ENCODE measurements at regions not wholly inside any gene's neighbourhood (a gene's known extent, or its start where the extent isn't known, plus 50 kb on each side); places are given as distances from the start of the nearest gene placed in this dataset.

- DNase-seq = no peak
Measured at GRCh38 chr4:53682908-53683307, 91.6 kb upstream of the LNX1 start.

- DNase-seq = no peak
Measured at GRCh38 chr4:53682196-53682595, 90.9 kb upstream of the LNX1 start.

GRCh38 chr4:53680598-53680997, 89.3 kb upstream of the LNX1 start:
- DNase-seq = no peak

DNA sequence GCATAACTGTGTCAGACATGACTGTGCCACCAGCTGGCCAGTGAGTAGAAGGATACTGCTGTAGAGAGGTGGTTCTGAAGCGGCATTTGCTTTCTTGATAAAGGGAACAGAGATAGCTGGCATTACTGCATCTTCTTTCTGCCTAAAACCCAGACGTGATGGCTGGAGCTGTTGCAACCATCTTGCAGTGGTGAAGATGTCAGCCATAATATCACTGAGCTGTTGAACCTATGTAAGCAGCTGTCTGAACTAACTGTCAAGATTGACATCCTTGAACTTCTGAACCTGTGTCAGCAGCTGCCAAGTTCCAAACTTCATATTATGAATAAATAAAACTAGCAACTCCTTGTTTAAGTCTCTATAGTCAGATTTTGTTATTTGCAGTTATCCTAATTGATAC, 88.9 kb upstream of the LNX1 start:
- DNase-seq = no peak

- peak in 1 of 2 donors; percentile 39 for DNase-seq
Measured at GRCh38 chr4:53676402-53676871, 85.2 kb upstream of the LNX1 start.

DNA sequence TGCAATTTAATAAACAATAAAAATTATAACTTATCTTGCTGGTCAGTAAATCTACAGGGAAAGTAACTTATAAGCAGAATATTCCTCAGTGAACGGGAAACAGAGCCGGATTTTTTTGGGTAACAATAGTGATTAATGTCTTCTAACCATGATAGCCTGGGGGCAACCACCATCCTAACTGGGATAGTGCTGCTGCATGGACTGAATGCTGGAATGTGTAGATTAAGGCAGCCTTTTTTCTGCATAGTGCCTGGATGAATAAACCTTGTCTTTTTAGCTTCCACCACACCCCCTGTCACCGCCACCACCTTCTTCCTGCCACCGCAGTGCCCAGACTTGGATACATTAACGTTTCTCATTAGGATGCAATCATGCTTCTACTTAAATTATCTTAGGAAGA, 83.6 kb upstream of the LNX1 start:
- no peak for DNase-seq

DNA sequence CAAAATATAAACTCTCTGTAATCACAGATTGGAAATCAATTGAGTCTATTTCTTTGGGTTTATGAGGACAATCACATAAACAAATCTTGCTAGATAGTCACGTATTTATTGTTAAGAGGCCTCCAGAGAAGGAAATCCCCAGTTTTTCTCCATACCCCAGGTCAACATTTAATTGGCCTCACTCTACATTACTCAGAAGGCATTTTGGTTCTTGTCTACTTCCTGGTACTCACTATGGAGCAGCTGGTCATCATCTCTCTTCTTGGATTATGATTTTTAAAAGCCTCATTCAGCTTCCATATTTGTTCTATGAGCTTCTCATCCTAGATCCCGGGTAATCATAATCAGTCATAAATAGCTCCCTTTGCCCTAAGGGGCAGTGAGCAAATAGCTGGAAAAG, 81.6 kb upstream of the LNX1 start:
- DNase-seq = no peak

DNA sequence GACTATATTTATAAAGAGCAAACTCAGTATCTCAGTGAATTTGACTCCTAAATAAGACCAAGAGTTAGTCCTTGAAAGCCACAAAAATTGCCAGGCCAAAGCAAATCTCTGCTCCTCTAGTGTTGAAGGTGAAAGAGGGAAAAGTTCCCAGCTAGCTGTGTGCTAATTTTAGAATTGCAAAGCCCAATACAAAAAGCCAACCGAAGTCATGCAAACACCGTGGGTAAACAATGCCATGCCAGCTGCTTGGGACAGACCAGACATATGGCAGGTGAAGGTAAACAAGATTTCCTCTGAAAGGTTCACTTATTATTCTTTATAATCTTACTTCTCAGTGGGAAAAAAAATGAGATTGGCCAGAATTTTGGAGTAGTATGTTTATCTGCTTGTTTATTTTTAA, 80.5 kb upstream of the LNX1 start:
- no peak for DNase-seq

- DNase-seq = no peak
Measured at GRCh38 chr4:53659737-53660136, 68.5 kb upstream of the LNX1 start.

DNA sequence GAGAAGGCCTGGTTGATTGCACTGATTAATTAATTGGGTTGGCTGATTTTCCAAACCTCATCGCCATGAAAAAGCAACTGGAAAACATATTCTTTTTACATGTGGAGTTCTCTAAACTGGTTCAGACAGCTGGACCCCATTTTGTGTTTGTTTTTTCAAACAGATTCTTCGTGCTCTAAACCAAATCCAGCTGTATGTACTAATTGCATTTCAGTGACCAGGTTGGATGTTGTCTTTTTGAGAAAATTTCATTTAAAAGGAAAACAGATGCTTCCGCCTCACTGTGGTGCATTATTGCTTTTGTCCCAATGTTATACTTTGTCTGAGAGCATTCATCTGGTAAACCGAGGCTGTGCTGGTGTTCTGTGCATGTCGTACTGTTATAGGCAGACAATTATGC, 67.8 kb upstream of the LNX1 start:
- DNase-seq = no peak

GRCh38 chr4:53658029-53658428, 66.7 kb upstream of the LNX1 start:
- DNase-seq = no peak

GRCh38 chr4:53656421-53656981, 65.2 kb upstream of the LNX1 start:
- no peak for DNase-seq

DNA sequence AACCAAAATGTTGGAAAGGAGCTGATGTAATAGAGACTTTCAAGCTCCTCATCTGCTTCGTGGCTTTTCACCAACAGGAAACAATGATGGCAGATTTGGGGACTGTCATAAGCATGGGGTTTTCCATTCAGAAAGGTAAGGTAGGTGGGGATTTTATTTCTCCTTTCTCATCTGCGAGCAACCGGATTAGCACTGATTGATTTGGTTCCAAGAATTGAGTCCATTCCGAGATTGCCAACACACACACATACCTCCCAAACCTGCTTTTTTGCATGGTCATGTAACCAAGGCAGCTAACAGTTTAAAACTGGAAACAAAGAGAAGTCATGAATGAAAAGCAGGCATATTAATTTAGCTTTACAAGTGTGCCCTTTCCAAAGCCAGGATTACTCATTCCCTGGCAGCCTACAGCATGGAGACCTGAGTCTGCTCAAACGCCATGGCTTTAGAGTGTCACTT, 63.0 kb upstream of the LNX1 start:
- no peak for DNase-seq

GRCh38 chr4:53653484-53654053, 62.3 kb upstream of the LNX1 start:
- DNase-seq = no peak

DNA sequence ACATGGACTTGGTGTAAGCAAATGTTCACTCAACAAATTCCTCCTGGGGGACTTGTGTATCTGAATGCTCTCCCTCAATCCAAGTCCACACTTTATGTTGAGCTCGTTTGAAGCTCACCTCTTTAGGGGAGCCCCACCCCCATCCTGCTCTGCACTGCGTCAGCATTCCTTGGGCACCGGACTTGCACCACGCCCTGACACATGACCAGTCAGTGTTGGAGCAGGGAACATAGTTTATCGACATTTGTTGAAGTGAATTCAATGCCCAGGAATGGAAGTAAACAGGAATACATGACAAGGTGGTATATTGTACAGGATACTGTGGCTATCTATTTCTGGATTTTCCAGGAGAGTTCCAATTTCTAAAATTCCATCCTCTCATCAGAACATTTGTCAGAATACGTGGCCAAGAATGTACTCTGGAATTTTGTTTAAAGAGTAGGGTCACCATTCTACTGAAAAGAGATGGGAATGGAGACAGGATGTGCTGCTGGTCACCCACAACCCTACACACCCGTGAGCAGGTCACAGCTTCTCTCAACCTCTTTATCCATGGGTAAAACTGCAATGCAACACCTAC, 60.0 kb upstream of the LNX1 start:
- DNase-seq = no peak

DNA sequence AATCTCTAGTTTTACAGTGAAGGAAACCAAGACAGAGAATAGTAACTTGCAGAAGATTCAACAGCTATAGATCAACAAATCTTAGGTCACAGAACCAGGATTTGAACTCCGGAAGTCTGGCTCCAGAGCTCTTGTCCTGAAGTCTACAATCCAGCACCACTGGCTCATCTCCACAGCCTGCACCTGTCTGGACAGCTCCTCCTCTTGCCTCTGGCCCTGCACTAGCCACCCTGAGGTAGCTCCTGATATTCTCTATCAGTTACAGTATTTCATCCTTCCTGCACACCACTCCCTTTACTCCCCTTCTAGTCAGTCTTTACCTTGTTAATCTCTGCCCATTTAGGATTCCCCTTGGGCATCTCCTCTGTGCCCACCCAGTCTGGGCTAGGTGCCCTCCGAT, 58.1 kb upstream of the LNX1 start:
- DNase-seq = no peak

- DNase-seq = no peak
Measured at GRCh38 chr4:53647547-53647946, 56.3 kb upstream of the LNX1 start.

- no peak for DNase-seq
Measured at GRCh38 chr4:53646795-53647194, 55.5 kb upstream of the LNX1 start.

DNA sequence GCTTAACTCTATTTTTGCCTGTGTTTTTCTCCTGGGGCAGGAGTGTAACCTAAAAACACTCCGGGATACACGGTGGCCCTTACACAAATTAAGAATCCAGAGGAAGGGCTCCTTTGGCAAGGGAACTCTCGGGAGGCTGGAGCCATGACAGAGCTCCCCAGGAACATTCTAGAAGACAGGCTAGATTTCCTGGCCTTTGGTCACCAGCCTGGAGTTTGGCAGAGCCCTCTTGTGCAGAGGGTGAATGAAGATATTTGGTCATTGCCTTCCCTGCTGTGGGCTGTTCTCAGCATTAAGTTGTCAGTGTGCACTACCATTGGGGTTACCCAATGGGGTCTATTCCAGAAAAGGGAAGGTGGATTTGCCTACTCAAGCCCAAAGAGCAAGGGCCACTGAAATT, 53.8 kb upstream of the LNX1 start:
- DNase-seq = no peak

DNA sequence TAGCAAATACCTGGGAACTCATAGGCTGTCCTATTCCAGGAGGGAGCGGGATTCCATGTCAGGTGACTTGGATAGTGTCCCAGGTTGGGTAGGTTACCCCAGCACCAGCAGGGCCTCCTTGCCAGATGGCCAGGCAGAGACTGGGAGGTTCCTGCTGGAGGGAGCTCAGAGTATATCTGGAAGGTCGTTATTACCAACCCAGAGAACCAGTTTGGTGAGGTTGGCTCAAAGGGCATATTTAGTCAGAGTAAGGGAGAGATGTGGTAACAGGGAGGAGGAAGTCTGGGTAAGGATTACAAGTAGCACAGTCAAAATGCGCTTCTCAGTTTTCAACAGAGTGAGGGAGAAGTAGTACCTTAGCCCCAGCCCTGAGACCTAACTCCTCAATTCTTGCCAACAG, 53.3 kb upstream of the LNX1 start:
- no peak for DNase-seq
